Thyroid gland (tissue), 4 donors: ENCODE measurements at regions not wholly inside any gene's neighbourhood (a gene's known extent, or its start where the extent isn't known, plus 50 kb on each side); places are given as distances from the start of the nearest gene placed in this dataset.

Experiments
- DNase-seq, 2 donors: peaks; one replicate each; pipeline ENCODE4 v3.0.0-alpha.2; 2019
- H3K27ac ChIP-seq, 3 donors: fragments of 200-600 bp; sonication (generic); 1 replicate in 2 of 3; 2 replicates in 1 of 3; pipeline ENCODE4 v1.5.1; 2016 to 2019; ENCODE audit warnings: mild to moderate bottlenecking in 1 of 3, moderate library complexity in 1 of 3
- H3K27me3 ChIP-seq: fragments of 200-600 bp; sonication (generic); one replicate; pipeline ENCODE4 v1.5.1; 2019
- H3K36me3 ChIP-seq, 2 donors: fragments of 200-600 bp; sonication (generic); one replicate each; pipeline ENCODE4 v1.5.1; 2016 to 2019
- H3K4me1 ChIP-seq, 2 donors: fragments of 200-600 bp; sonication (generic); one replicate each; pipeline ENCODE4 v1.5.1; 2017 to 2019
- H3K4me3 ChIP-seq, 3 donors: fragments of 200-600 bp; sonication (generic); replicated peaks in 1 of 3; 1 replicate in 2 of 3; 2 replicates in 1 of 3; pipeline ENCODE4 v1.5.1; 2016; ENCODE audit warnings: mild to moderate bottlenecking in 1 of 3
- H3K9me3 ChIP-seq: fragments of 200-600 bp; sonication (generic); one replicate; pipeline ENCODE4 v1.5.1; 2017
- POLR2A ChIP-seq, 2 donors: fragments of 450-650 bp; IDR thresholded peaks; one replicate each; pipeline ENCODE4 v1.6.1; 2017; ENCODE audit warnings: antibody characterized with exemption in 2 of 2, mild to moderate bottlenecking in 2 of 2, moderate library complexity in 1 of 2
- WGBS, 2 donors: methylation state at CpG; one replicate each; pipeline ENCODE4 v1.1.5; 2017; 5-methylcytosine and 5-hydroxymethylcytosine counted together
- intact Hi-C: fragments of 100-400 bp; cut with DNase I; formaldehyde crosslinking; loops from one replicate; pipeline ENCODE4 v1.15.1; 2023
- TF ChIP-seq, protein P1 (sequence below), 6 experiments: fragments of 200-600 bp in 3 of 6; fragments of 450-650 bp in 3 of 6; sonication (generic) in 3 of 6; IDR thresholded peaks; one replicate each; pipeline ENCODE4 v1.5.1; 2016 to 2019; ENCODE audit warnings: antibody characterized with exemption in 6 of 6, mild to moderate bottlenecking in 2 of 6, inconsistent platforms in 1 of 6, moderate library complexity in 1 of 6

DNA sequence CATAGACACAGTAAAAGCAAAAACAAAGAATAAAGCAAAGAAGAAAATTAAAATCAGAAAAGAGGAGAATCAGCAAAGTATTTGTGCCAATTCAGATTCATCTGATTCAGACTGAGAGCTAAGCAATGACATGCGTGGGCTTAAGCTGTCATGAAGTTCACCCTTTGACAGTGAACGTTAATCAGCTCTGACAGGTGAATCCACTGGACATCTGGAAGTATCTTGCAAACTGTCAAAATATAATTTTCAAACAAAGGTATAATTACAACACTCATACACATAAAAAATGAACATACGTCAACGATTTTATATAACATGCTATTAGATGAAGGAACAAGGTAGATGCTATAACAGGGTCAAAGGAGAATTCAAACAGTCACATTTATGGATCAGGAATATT, 596.3 kb upstream of the SALL1 start:
- Histone ChIP-seq H3K27me3 (no peaks in the 10 kb centered on the region), H3K4me3 (no peak overlapping the region), H3K27ac (no peak overlapping the region), H3K36me3 (no peaks in the 10 kb centered on the region), H3K9me3 (no peaks in the 10 kb centered on the region), H3K4me1 (no peaks in the 10 kb centered on the region)
- no peak for DNase-seq
- TF ChIP-seq, protein P1, sequence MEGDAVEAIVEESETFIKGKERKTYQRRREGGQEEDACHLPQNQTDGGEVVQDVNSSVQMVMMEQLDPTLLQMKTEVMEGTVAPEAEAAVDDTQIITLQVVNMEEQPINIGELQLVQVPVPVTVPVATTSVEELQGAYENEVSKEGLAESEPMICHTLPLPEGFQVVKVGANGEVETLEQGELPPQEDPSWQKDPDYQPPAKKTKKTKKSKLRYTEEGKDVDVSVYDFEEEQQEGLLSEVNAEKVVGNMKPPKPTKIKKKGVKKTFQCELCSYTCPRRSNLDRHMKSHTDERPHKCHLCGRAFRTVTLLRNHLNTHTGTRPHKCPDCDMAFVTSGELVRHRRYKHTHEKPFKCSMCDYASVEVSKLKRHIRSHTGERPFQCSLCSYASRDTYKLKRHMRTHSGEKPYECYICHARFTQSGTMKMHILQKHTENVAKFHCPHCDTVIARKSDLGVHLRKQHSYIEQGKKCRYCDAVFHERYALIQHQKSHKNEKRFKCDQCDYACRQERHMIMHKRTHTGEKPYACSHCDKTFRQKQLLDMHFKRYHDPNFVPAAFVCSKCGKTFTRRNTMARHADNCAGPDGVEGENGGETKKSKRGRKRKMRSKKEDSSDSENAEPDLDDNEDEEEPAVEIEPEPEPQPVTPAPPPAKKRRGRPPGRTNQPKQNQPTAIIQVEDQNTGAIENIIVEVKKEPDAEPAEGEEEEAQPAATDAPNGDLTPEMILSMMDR (IDR thresholded peaks at IDR 0.05), result no peak
- no peak for TF ChIP-seq POLR2A (IDR thresholded peaks at IDR 0.05)
- WGBS, 2 donors, result 89 to 90% methylated on average over 4 of the region's 4 CpGs
- intact Hi-C loops, result no loop called here

DNA sequence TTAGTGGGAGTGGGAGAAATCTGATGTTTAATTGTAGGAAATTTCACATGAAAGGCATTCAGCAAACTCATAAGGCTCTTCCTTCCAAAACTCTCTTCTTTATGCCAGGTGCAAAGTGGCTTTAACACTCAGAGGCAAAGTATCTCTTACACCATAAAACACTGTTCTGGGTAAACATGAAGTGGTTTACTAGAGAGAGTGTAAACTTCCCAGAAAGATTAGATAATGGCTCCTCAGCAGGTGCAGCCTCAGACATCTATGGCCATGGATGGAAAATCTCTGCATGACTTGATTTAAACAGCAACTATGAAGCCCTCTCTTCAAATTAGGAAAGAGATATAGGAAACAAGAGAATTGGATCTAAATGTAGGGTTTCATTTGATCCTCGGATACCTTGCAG, 583.1 kb upstream of the SALL1 start:
- DNase-seq, result no peak
- intact Hi-C loops, result no loop called here
- no peaks in the 10 kb centered on the region for H3K9me3 ChIP-seq
- peaks cover 0 to 4% of the 10 kb centered on the region in 2 donors for H3K4me1 ChIP-seq
- H3K36me3 ChIP-seq, result no peaks in the 10 kb centered on the region
- no peak overlapping the region for H3K27ac ChIP-seq
- H3K4me3 ChIP-seq, result no peak overlapping the region
- H3K27me3 ChIP-seq, result no peaks in the 10 kb centered on the region
- TF ChIP-seq, protein P1 (IDR thresholded peaks at IDR 0.05), result no peak
- TF ChIP-seq POLR2A (IDR thresholded peaks at IDR 0.05), result no peak
- WGBS, 2 donors, result 61 to 76% methylated on average over 1 of the region's 1 CpG

DNA sequence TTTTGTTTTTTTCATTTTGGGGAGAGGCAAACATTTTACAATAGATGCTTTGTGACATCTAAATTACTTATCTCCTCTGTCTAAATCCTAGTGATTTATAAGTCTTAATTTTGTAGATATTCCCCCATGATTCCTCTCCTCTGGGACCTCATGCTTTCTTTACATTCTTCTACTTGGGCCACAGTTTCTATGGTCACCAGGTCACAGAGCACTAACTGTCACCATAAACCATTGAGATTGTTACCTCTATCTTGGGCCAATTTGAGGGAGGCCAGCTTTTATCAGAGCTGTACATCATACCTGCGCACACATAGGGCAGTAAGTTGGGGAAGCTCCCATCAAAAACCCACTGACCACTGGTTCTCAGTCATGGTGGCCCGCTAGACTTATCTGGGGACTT, 582.1 kb upstream of the SALL1 start:
- intact Hi-C loops, result no loop called here

DNA sequence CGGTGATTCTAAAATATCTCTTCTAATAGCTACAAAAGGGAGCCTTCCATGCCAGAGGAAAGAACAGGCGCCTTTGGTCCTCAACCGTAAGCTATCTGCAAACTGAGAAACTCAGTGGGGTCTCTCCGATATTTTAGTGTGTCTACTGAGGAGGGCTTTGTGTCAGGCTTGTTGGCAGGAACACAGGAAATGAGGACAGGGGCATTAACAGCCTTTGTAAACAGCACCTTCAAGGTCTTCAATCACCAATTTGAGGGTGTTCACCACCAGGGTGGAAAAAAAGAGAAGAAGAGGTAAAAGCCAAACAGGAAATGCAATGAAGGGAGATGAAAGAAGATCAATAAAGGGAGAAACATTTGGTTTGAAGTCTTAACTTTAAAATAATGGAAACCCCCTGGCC, 580.1 kb upstream of the SALL1 start:
- Histone ChIP-seq H3K36me3 (no peaks in the 10 kb centered on the region), H3K4me1 (peaks cover 0 to 4% of the 10 kb centered on the region in 2 donors), H3K27ac (no peak overlapping the region), H3K9me3 (no peaks in the 10 kb centered on the region), H3K27me3 (no peaks in the 10 kb centered on the region), H3K4me3 (no peak overlapping the region)
- no peak for TF ChIP-seq POLR2A (IDR thresholded peaks at IDR 0.05)
- TF ChIP-seq, protein P1 (IDR thresholded peaks at IDR 0.05), result no peak
- 65 to 72% methylated on average over 4 of the region's 4 CpGs for WGBS, 2 donors
- no peak for DNase-seq
- intact Hi-C loops, result no loop called here

More for the DNA sequence above, 582.1 kb upstream of the SALL1 start:
- DNase-seq, result no peak
- Histone ChIP-seq H3K36me3 (no peaks in the 10 kb centered on the region), H3K9me3 (no peaks in the 10 kb centered on the region), H3K27me3 (no peaks in the 10 kb centered on the region), H3K27ac (no peak overlapping the region), H3K4me3 (no peak overlapping the region), H3K4me1 (peaks cover 0 to 4% of the 10 kb centered on the region in 2 donors)
- no peak for TF ChIP-seq POLR2A (IDR thresholded peaks at IDR 0.05)
- TF ChIP-seq, protein P1 (IDR thresholded peaks at IDR 0.05), result no peak
- 95 to 100% methylated on average over 2 of the region's 2 CpGs for WGBS, 2 donors

DNA sequence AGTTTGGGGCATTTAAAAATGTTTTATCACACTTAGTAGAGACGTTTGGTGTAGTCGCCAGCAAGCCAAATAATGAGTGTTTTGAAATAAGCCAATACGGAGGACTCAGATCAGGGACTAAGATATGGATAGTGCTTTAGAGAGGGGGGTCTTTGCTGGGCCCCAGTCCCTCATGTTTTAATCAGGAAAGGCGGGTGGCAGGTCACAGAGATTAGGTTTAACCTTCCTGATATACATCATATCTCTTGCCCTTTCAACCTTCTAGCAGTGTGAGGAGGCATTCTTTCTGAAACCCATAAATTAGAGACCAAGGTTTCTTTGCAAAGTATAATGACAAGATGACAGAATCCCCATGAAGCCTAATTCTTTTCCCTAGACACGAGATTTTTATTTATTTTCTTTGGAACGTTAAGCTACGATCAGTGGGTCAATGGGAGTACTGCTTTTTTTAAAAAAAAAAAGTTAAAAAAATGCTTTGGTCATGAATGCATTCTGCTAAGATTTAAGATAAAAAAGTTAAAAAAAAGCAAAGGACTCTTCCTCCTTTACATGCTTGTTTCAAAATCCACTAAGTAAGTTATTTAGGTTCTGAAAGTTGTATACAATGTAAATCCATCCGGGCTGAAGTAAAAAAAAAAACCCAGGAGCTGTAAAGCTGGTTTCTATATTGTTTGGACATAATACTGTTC, 572.1 kb upstream of the SALL1 start:
- no peak for DNase-seq
- intact Hi-C loops, result no loop called here
- Histone ChIP-seq H3K27ac (no peak overlapping the region), H3K36me3 (no peaks in the 10 kb centered on the region), H3K27me3 (no peaks in the 10 kb centered on the region), H3K4me1 (no peaks in the 10 kb centered on the region), H3K4me3 (no peak overlapping the region), H3K9me3 (no peaks in the 10 kb centered on the region)
- no peak for TF ChIP-seq POLR2A (IDR thresholded peaks at IDR 0.05)
- TF ChIP-seq, protein P1 (IDR thresholded peaks at IDR 0.05), result no peak
- 47 to 51% methylated on average over 8 of the region's 8 CpGs for WGBS, 2 donors
